Nephron progenitor cell (in vitro differentiated cells): ENCODE measurements at regions not wholly inside any gene's neighbourhood (a gene's known extent, or its start where the extent isn't known, plus 50 kb on each side); places are given as distances from the start of the nearest gene placed in this dataset.
"Not testable (repeated sequence)": the region's sequence is repeated elsewhere in the genome, so short reads cannot be mapped to it uniquely, and the experiment has no call there.

Experiments used
- DNase-seq: peaks from one replicate; pipeline ENCODE4 v3.0.0; 2021
- H3K27ac Mint-ChIP-seq: 2 replicates; pipeline ENCODE4 v1.8.0; 2021; ENCODE audit warnings: mild to moderate bottlenecking, moderate library complexity, mixed read lengths
- H3K27me3 Mint-ChIP-seq: 2 replicates; pipeline ENCODE4 v1.8.0; 2021; ENCODE audit warnings: mild to moderate bottlenecking, low read depth, mixed read lengths; ENCODE audit not compliant: poor library complexity
- H3K36me3 Mint-ChIP-seq: 2 replicates; pipeline ENCODE4 v1.8.0; 2021; ENCODE audit warnings: low read depth, mixed read lengths
- H3K4me1 Mint-ChIP-seq: 2 replicates; pipeline ENCODE4 v1.8.0; 2021; ENCODE audit warnings: mixed read lengths
- H3K4me3 Mint-ChIP-seq: 2 replicates; pipeline ENCODE4 v1.8.0; 2021; ENCODE audit warnings: mild to moderate bottlenecking, moderate library complexity, mixed read lengths
- H3K9me3 Mint-ChIP-seq: 2 replicates; pipeline ENCODE4 v1.8.0; 2021; ENCODE audit warnings: mild to moderate bottlenecking, moderate library complexity, mixed read lengths
- TF ChIP-seq, protein P1 (sequence below): fragments of 200-600 bp; sonication (generic); IDR thresholded peaks from 2 replicates; pipeline ENCODE4 v1.5.0; 2021; ENCODE audit warnings: antibody characterized with exemption

DNA sequence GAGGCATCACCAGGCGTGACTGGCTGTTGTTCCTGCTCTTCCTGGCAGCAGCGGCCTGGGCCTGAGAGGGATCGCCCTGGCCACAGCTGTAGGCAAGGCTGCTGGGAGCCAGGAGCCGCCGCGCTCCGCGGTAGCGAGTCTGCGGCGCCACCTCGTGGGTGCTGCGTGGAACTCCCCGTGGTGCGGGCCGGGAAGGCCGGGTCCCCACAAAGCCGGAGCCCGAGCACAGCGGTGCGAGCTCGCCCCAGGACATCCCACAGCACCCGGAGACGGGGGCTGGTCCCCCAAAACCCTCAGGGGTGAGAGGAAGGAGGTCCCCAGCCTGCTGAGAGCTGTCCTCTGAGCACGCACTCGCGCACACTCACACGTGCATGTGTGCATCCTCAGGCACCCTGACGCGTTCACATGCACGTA, 320.0 kb upstream of the PLGLB1 start:
- peak; percentile 72 for DNase-seq

DNA sequence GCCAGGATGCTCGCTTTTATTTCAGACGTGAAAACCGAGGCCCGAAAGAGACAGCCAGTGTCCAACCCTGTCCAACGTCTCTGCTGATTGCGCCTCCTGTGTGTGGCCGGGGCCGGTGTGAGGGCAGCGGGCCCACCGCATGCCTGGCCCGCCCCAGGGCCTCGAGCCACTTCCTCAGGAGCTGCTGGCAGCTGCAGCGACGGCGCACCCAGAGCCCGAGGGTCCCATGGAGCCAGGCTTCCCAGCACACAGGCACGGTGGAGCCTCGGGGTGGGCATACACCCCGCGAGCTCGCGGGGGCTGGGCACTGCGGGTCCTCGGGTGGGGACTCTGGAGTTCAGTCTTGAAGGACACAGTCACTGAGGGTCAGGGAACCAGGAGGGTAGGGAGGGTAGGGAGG, 320.5 kb upstream of the PLGLB1 start:
- not testable (repeated sequence) for DNase-seq, H3K9me3 Mint-ChIP-seq, H3K27me3 Mint-ChIP-seq, H3K4me3 Mint-ChIP-seq, H3K27ac Mint-ChIP-seq, H3K36me3 Mint-ChIP-seq
- peaks cover 12% of the 10 kb centered on the region for H3K4me1 Mint-ChIP-seq

More for the DNA sequence above, 320.0 kb upstream of the PLGLB1 start:
- not testable (repeated sequence) for H3K27me3 Mint-ChIP-seq, H3K27ac Mint-ChIP-seq, H3K9me3 Mint-ChIP-seq, H3K4me1 Mint-ChIP-seq, H3K4me3 Mint-ChIP-seq, H3K36me3 Mint-ChIP-seq
- TF ChIP-seq, protein P1, sequence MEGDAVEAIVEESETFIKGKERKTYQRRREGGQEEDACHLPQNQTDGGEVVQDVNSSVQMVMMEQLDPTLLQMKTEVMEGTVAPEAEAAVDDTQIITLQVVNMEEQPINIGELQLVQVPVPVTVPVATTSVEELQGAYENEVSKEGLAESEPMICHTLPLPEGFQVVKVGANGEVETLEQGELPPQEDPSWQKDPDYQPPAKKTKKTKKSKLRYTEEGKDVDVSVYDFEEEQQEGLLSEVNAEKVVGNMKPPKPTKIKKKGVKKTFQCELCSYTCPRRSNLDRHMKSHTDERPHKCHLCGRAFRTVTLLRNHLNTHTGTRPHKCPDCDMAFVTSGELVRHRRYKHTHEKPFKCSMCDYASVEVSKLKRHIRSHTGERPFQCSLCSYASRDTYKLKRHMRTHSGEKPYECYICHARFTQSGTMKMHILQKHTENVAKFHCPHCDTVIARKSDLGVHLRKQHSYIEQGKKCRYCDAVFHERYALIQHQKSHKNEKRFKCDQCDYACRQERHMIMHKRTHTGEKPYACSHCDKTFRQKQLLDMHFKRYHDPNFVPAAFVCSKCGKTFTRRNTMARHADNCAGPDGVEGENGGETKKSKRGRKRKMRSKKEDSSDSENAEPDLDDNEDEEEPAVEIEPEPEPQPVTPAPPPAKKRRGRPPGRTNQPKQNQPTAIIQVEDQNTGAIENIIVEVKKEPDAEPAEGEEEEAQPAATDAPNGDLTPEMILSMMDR = peak; percentile 67

DNA sequence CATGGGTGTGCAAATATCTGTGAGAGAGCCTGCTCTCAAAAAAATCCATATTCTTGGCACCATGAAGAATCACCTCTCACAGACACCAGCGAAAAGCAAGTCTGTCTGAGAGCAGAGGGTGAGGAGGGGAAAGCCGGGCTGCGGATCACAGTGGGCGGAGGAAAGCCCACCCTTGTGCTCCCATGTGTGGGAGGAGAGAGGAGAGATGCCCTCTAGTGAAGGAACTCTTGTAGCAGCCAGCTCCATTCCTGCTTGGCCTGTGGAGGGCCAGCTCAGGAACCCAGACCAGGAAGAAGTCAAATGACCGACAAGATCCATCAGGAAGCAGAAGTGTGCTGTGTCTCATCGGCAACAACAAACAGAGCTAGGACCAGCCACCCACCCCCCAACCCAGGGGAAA, 321.7 kb upstream of the PLGLB1 start:
- H3K27ac Mint-ChIP-seq, H3K4me3 Mint-ChIP-seq, H3K27me3 Mint-ChIP-seq, H3K36me3 Mint-ChIP-seq, H3K9me3 Mint-ChIP-seq: not testable (repeated sequence)
- DNase-seq = peak; percentile 18
- peaks cover 17% of the 10 kb centered on the region for H3K4me1 Mint-ChIP-seq

DNA sequence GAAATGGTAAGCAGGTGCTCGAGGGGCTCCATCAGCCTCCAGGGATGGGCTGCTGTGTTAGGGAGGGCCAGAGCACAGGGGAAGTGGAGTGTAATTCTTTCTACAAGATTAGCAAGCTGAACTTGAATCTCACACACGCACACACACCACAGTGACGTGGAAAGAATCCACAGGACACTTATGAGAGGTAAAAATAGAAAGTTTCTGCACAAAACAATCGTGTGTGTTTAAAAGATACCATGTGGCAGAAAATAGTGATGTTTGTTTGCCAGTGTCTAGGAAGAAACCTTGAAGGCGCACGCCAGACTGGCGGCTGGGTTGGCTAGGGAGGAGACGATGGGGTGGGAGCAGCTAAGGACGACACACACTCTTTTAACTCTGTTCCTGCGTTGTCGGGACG, 323.6 kb upstream of the PLGLB1 start:
- not testable (repeated sequence) for H3K4me3 Mint-ChIP-seq, H3K27me3 Mint-ChIP-seq, DNase-seq, H3K9me3 Mint-ChIP-seq, H3K27ac Mint-ChIP-seq, H3K36me3 Mint-ChIP-seq
- H3K4me1 Mint-ChIP-seq = peaks cover 17% of the 10 kb centered on the region

DNA sequence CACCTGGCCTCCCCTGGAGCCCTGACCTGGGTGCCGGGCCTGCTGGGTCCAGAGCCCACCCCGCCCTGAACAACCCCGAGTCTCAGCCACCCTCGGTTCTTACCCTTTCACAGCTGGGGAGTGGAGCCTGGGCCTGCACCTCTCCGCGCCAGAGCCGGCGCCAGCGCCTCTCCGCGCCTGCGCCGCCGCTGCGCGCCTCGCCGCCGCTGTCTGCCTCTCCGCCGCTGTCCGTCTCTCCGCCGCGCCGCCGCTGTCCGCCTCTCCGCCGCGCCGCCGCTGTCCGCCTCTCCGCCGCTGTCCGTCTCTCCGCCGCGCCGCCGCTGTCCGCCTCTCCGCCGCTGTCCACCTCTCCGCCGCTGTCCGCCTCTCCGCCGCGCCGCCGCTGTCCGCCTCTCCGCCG, 326.9 kb upstream of the PLGLB1 start:
- H3K36me3 Mint-ChIP-seq, H3K27me3 Mint-ChIP-seq, H3K9me3 Mint-ChIP-seq, H3K27ac Mint-ChIP-seq: not testable (repeated sequence)
- DNase-seq = peak; percentile 53
- H3K4me1 Mint-ChIP-seq = peaks cover 12% of the 10 kb centered on the region
- H3K4me3 Mint-ChIP-seq = peak overlapping the region; percentile 81

DNA sequence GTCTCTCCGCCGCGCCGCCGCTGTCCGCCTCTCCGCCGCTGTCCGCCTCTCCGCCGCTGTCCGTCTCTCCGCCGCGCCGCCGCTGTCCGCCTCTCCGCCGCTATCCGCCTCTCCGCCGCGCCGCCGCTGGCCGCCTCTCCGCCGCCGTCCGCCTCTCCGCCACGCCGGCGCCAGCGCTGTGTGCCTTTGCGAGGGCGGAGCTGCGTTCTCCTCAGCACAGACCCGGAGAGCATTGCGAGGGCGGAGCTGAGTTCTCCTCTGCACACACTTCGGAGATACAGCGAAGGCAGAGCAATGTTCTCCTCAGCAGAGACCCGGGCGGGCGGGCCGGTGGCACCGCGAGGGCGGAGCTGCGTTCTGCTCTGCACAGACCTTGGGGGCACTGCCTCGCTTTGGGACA, 327.4 kb upstream of the PLGLB1 start:
- not testable (repeated sequence) for H3K27me3 Mint-ChIP-seq, H3K27ac Mint-ChIP-seq, H3K9me3 Mint-ChIP-seq, H3K36me3 Mint-ChIP-seq
- H3K4me3 Mint-ChIP-seq = peak overlapping the region; percentile 81
- peak; percentile 67 for DNase-seq
- H3K4me1 Mint-ChIP-seq = peaks cover 11% of the 10 kb centered on the region

DNA sequence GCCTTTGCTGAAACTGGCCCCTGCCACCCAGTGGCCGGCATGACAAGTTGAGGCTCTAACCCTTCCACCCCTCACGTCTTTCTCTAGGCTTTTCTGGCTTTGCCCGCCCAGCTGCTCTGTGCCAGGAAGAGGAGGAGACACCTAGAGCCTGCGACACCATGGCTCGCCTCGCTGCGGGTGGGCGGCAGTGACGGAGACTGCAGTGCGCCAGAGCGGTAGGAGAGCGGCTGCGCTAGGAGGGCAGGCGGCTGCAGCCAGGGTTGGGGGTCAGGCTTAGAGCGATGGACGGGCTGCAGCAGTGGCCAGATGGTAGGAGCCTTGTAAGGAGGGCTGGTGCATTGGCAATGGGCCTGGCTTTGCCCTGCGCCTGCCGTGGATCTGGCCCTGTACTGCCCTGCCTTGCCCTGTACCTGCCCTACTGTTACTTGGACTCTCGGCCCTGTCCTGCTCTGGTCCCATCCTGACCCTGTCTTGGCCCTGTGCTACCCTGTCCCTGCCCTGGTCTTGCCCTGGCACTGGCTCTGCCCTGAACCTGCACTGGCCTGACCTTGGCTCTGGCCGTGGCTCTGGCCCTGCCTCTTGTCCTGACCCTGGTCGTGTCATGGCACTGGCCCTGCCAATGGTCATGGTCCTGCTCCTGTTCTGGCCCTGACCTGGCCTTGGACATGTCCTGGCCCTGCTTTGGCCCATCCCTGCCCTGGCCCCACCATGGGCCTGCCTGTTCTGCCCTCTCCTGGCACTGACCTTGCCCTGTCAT, 330.7 kb upstream of the PLGLB1 start:
- not testable (repeated sequence) for H3K27me3 Mint-ChIP-seq, H3K27ac Mint-ChIP-seq, H3K36me3 Mint-ChIP-seq, H3K4me3 Mint-ChIP-seq, H3K9me3 Mint-ChIP-seq, H3K4me1 Mint-ChIP-seq, DNase-seq

DNA sequence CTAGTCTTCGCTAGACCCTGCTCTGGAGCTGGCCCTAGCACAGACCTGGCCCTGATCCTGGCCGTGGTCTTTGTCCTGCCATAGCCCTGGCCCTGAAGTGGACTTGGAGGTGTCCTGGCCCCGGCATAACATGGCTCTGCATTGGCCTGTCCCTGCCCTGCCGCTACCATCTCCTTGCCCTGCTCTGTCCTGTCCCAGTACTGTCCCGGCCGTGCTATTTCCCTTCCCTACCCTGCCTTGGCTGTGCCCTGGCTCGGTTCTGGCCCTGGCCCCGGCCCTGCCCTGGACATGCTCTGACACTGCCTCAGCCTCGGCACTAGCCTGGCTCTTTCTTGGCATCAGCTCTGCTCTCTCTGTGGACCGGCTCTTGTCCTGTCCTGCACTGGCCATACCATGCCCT, 331.8 kb upstream of the PLGLB1 start:
- H3K4me1 Mint-ChIP-seq, H3K9me3 Mint-ChIP-seq: not testable (repeated sequence)

DNA sequence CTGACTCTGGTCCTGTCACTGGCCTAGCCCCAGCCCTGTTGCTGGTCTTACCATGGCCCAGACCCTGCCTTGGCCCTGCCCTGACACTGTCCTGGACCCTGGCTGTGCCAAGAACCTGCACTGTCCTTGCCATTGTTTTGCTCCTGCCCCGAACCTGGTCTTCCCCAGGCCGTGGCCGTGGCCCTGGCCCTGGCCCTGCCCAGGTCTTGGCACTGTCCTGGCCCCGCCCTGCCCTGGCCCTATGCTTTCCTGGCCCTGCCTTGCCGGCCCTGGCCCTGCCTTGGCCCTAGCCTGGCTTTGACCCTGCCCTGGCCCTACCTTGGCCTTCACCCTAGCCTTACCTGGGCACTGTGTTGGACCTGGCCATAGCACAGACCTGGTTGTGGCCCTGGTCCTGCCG, 332.5 kb upstream of the PLGLB1 start:
- not testable (repeated sequence) for H3K27me3 Mint-ChIP-seq, H3K4me1 Mint-ChIP-seq, H3K9me3 Mint-ChIP-seq, H3K36me3 Mint-ChIP-seq, H3K4me3 Mint-ChIP-seq, H3K27ac Mint-ChIP-seq, DNase-seq

More for the DNA sequence above, 331.8 kb upstream of the PLGLB1 start:
- not testable (repeated sequence) for H3K4me3 Mint-ChIP-seq, H3K27ac Mint-ChIP-seq, H3K36me3 Mint-ChIP-seq, H3K27me3 Mint-ChIP-seq, DNase-seq

DNA sequence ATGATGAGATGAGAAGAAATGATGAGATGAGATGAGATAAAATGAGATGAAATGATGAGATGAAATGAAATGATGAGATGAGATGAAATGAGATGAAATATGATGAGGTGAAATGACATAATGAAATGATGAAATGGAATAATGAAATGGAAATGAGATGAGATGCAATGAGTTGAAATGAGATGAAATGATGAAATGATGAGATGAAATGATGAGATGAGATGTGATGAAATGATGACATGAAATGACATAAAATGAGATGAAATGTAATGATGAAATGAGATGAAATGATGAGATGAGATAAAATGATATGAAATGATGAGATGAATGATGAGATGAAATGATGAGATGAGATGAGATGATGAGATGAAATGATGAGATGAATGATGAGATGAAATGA, 338.6 kb upstream of the PLGLB1 start:
- not testable (repeated sequence) for DNase-seq, H3K9me3 Mint-ChIP-seq, H3K4me1 Mint-ChIP-seq, H3K27me3 Mint-ChIP-seq, H3K4me3 Mint-ChIP-seq, H3K27ac Mint-ChIP-seq, H3K36me3 Mint-ChIP-seq

DNA sequence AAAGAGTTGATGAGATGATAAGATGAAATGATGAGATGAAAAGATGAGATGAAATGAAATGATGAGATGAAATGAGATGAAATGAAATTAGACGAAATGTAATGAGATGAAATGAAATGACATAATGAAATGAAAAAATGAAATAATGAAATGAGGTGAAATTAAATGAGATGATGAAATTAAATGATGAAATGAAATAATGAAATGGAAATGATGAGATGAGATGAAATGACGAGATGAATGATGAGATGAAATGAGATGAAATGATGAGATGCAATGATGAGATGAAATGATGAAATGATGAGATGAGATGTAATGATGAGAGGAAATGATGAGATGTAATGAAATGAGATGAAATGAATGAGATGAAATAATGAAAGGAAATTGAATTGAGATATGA, 339.3 kb upstream of the PLGLB1 start:
- H3K36me3 Mint-ChIP-seq, H3K27ac Mint-ChIP-seq, H3K4me1 Mint-ChIP-seq, DNase-seq, H3K4me3 Mint-ChIP-seq, H3K27me3 Mint-ChIP-seq, H3K9me3 Mint-ChIP-seq: not testable (repeated sequence)

DNA sequence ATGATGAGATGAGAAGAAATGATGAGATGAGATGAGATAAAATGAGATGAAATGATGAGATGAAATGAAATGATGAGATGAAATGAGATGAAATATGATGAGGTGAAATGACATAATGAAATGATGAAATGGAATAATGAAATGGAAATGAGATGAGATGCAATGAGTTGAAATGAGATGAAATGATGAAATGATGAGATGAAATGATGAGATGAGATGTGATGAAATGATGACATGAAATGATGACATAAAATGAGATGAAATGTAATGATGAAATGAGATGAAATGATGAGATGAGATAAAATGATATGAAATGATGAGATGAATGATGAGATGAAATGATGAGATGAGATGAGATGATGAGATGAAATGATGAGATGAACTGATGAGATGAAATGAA, 340.2 kb upstream of the PLGLB1 start:
- not testable (repeated sequence) for H3K27me3 Mint-ChIP-seq, H3K36me3 Mint-ChIP-seq, H3K27ac Mint-ChIP-seq, DNase-seq, H3K9me3 Mint-ChIP-seq, H3K4me1 Mint-ChIP-seq, H3K4me3 Mint-ChIP-seq

DNA sequence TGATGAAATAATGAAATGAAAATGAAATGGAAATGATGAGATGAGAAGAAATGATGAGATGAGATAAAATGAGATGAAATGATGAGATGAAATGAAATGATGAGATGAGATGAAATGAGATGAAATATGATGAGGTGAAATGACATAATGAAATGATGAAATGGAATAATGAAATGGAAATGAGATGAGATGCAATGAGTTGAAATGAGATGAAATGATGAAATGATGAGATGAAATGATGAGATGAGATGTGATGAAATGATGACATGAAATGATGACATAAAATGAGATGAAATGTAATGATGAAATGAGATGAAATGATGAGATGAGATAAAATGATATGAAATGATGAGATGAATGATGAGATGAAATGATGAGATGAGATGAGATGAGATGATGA, 342.7 kb upstream of the PLGLB1 start:
- not testable (repeated sequence) for H3K27me3 Mint-ChIP-seq, H3K4me3 Mint-ChIP-seq, DNase-seq, H3K27ac Mint-ChIP-seq, H3K36me3 Mint-ChIP-seq, H3K4me1 Mint-ChIP-seq, H3K9me3 Mint-ChIP-seq

DNA sequence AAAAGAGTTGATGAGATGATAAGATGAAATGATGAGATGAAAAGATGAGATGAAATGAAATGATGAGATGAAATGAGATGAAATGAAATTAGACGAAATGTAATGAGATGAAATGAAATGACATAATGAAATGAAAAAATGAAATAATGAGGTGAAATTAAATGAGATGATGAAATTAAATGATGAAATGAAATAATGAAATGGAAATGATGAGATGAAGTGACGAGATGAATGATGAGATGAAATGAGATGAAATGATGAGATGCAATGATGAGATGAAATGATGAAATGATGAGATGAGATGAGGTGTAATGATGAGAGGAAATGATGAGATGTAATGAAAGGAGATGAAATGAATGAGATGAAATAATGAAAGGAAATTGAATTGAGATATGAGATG, 343.4 kb upstream of the PLGLB1 start:
- not testable (repeated sequence) for H3K27ac Mint-ChIP-seq, H3K27me3 Mint-ChIP-seq, DNase-seq, H3K4me1 Mint-ChIP-seq, H3K36me3 Mint-ChIP-seq, H3K4me3 Mint-ChIP-seq, H3K9me3 Mint-ChIP-seq
